ENCODE measurements at regions not wholly inside any gene's neighbourhood (a gene's known extent, or its start where the extent isn't known, plus 50 kb on each side); places are given as distances from the start of the nearest gene placed in this dataset.

GRCh38 chr7:42409296-42409695, 172.3 kb upstream of the GLI3 start (continued):
- TF ChIP-seq ARID4B (CRISPR knock-in tag; IDR thresholded peaks at IDR 0.05) = no peak

GRCh38 chr7:42407833-42408232, 170.8 kb upstream of the GLI3 start:
- H3K27ac ChIP-seq (ENCODE audit: extremely low read depth, low read depth, low read length) = no peak overlapping the region
- no peak overlapping the region for H2AFZ ChIP-seq (ENCODE audit: low read depth, low read length)
- intact Hi-C loops (cut with micrococcal nuclease) = no loop called here
- no peak for FAIRE-seq
- WGBS (ENCODE audit: insufficient coverage, low coverage, missing lambda C conversion rate) = 3% methylated on average over 4 of the region's 4 CpGs
- H3K9me3 ChIP-seq (replicated peaks; ENCODE audit: control insufficient read depth, insufficient read depth, low read depth, low read length) = no peaks in the 10 kb centered on the region
- no peak overlapping the region for H3K9ac ChIP-seq (ENCODE audit: insufficient read depth in 1 of 2, low read depth in 2 of 2, low read length in 2 of 2)
- no peak overlapping the region for H3K4me2 ChIP-seq (ENCODE audit: insufficient read depth, low read length)
- in situ Hi-C loops (cut with MboI) = no loop called here
- no TSS peak for BruUV-seq (replicated peaks)
- H3K4me3 ChIP-seq = no peak overlapping the region
- no peaks in the 10 kb centered on the region for H4K20me1 ChIP-seq (replicated peaks; ENCODE audit: control insufficient read depth, insufficient read depth, low read length)
- DNase-seq (ENCODE audit: extremely low read depth in 1 of 4, low spot score in 3 of 4) = no peak
- H3K79me2 ChIP-seq (ENCODE audit: control insufficient read depth, insufficient read depth, low read length) = no peaks in the 10 kb centered on the region
- CTCF ChIA-PET (ENCODE audit: low intra/inter-chr PET ratio) = no interaction called here
- no peak for ATAC-seq
- peaks cover 0 to 4% of the 10 kb centered on the region in 2 experiments; a peak in 1 of 5 replicates for H3K27me3 ChIP-seq (ENCODE audit: control insufficient read depth in 2 of 2, insufficient read depth in 2 of 2, low read length in 2 of 2)
- TF ChIP-seq BCOR (IDR thresholded peaks at IDR 0.05) = no peak
- no peak for TF ChIP-seq MCM2 (IDR thresholded peaks at IDR 0.05; ENCODE audit: low read depth)
- TF ChIP-seq CBX5 (IDR thresholded peaks at IDR 0.05; ENCODE audit: borderline replicate concordance, low read depth) = no peak
- TF ChIP-seq E4F1 (CRISPR knock-in tag; IDR thresholded peaks at IDR 0.05; ENCODE audit: borderline replicate concordance) = no peak
- H3K36me3 ChIP-seq (ENCODE audit: control insufficient read depth, insufficient read depth, low read length) = no peaks in the 10 kb centered on the region
- H3K4me1 ChIP-seq (replicated peaks in 1 of 2; ENCODE audit: control insufficient read depth in 2 of 2, insufficient read depth in 2 of 2, low read length in 2 of 2) = no peaks in the 10 kb centered on the region
- POLR2A ChIA-PET = no interaction called here
- H3K9me1 ChIP-seq (ENCODE audit: control insufficient read depth, insufficient read depth, low read length) = no peaks in the 10 kb centered on the region

Measured in K562 (cell line).